ENCODE measurements at regions not wholly inside any gene's neighbourhood (a gene's known extent, or its start where the extent isn't known, plus 50 kb on each side); places are given as distances from the start of the nearest gene placed in this dataset.

- DNase-seq = no peak
These were observed 301.4 kb downstream of the CMPK2 start for GRCh38 chr2:6564326-6564725.

GRCh38 chr2:6574121-6574520, 291.6 kb downstream of the CMPK2 start:
- no peak for DNase-seq

- DNase-seq = no peak
These were observed 289.4 kb downstream of the CMPK2 start for GRCh38 chr2:6576302-6576701.

GRCh38 chr2:6577960-6578359, 287.7 kb downstream of the CMPK2 start:
- no peak for DNase-seq

- no peak for DNase-seq
These were observed 287.3 kb downstream of the CMPK2 start for GRCh38 chr2:6578416-6578815.

GRCh38 chr2:6579281-6579680, 286.4 kb downstream of the CMPK2 start:
- DNase-seq = no peak

GRCh38 chr2:6580982-6581381, 284.7 kb downstream of the CMPK2 start:
- no peak for DNase-seq

GRCh38 chr2:6589150-6589549, 276.6 kb downstream of the CMPK2 start:
- no peak for DNase-seq

GRCh38 chr2:6590442-6590841, 275.3 kb downstream of the CMPK2 start:
- no peak for DNase-seq

GRCh38 chr2:6602471-6602870, 263.2 kb downstream of the CMPK2 start:
- no peak for DNase-seq

- DNase-seq = no peak
These were observed 259.7 kb downstream of the CMPK2 start for GRCh38 chr2:6605836-6606505.

- no peak for DNase-seq
These were observed 247.9 kb downstream of the CMPK2 start for GRCh38 chr2:6617794-6618193.

- DNase-seq = no peak
These were observed 247.5 kb downstream of the CMPK2 start for GRCh38 chr2:6618201-6618600.

GRCh38 chr2:6623746-6624145, 242.0 kb downstream of the CMPK2 start:
- DNase-seq = no peak

- no peak for DNase-seq
These were observed 239.2 kb downstream of the CMPK2 start for GRCh38 chr2:6626401-6627012.

GRCh38 chr2:6627316-6627715, 238.4 kb downstream of the CMPK2 start:
- no peak for DNase-seq

GRCh38 chr2:6630209-6630608, 235.5 kb downstream of the CMPK2 start:
- DNase-seq = no peak

- DNase-seq = no peak
These were observed 230.4 kb downstream of the CMPK2 start for GRCh38 chr2:6635296-6635695.

- DNase-seq = no peak
These were observed 228.4 kb downstream of the CMPK2 start for GRCh38 chr2:6637330-6637729.

GRCh38 chr2:6639929-6640620, 225.6 kb downstream of the CMPK2 start:
- DNase-seq = no peak

GRCh38 chr2:6640621-6641015, 225.1 kb downstream of the CMPK2 start:
- no peak for DNase-seq

- DNase-seq = no peak
These were observed 223.8 kb downstream of the CMPK2 start for GRCh38 chr2:6641956-6642355.

- DNase-seq = no peak
These were observed 221.4 kb downstream of the CMPK2 start for GRCh38 chr2:6644261-6644660.

- DNase-seq = no peak
These were observed 220.7 kb downstream of the CMPK2 start for GRCh38 chr2:6645004-6645403.

All from NCI-H1092 (cell line).